GM12872 (cell line): ENCODE measurements at regions not wholly inside any gene's neighbourhood (a gene's known extent, or its start where the extent isn't known, plus 50 kb on each side); places are given as distances from the start of the nearest gene placed in this dataset.

Experiments used
- TF ChIP-seq, protein P1 (sequence below): IDR thresholded peaks from 3 replicates; pipeline ENCODE4 v1.5.1; 2011; ENCODE audit warnings: low read depth, mild to moderate bottlenecking, low read length, moderate library complexity; ENCODE audit not compliant: insufficient read depth

DNA sequence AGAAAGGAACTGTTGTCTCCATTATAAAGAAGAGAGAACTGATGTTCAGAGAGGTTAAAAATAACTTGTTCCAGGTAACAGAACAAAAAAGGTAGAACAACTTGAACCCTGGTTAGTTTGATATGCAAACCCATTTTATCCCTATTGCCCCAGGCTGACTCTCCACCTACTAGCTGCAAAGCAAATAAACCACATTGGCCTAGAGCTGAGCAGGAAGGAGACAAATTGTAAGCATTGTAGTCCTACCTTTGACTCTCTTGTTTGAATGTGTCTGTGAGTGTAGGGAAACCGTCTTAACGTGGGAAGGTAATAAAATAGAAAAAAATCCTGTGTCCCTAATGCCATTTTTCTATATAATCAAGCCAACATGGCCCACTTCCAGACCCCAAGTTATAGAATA, 126.4 kb downstream of the CCER1 start:
- TF ChIP-seq, protein P1, sequence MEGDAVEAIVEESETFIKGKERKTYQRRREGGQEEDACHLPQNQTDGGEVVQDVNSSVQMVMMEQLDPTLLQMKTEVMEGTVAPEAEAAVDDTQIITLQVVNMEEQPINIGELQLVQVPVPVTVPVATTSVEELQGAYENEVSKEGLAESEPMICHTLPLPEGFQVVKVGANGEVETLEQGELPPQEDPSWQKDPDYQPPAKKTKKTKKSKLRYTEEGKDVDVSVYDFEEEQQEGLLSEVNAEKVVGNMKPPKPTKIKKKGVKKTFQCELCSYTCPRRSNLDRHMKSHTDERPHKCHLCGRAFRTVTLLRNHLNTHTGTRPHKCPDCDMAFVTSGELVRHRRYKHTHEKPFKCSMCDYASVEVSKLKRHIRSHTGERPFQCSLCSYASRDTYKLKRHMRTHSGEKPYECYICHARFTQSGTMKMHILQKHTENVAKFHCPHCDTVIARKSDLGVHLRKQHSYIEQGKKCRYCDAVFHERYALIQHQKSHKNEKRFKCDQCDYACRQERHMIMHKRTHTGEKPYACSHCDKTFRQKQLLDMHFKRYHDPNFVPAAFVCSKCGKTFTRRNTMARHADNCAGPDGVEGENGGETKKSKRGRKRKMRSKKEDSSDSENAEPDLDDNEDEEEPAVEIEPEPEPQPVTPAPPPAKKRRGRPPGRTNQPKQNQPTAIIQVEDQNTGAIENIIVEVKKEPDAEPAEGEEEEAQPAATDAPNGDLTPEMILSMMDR, result no peak

- TF ChIP-seq, protein P1, result no peak
These were observed 127.4 kb downstream of the CCER1 start for GRCh38 chr12:90827567-90827966.

DNA sequence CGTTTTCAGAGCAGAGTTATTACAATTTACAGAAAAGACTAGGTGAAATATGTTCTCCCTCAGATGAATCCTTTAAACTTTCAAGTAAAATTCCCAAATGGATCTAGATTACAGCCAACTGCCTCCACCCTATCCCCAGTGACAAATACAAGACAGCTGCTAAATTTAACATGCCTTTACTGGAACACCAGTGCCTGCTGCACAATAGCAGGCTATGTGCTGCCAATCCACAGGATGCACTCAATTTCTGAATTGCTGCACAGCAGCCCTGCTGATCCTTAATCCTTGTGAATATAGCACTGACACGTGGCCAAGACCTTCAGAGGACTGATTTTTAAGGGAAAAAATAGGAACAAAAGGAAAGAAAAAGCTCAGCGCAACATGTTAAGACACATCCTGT, 128.9 kb downstream of the CCER1 start:
- TF ChIP-seq, protein P1, result no peak

GRCh38 chr12:90823859-90824258, 131.1 kb downstream of the CCER1 start:
- TF ChIP-seq, protein P1, result no peak

- TF ChIP-seq, protein P1, result no peak
These were observed 135.3 kb downstream of the CCER1 start for GRCh38 chr12:90819709-90820108.

- TF ChIP-seq, protein P1, result no peak
These were observed 138.5 kb downstream of the CCER1 start for GRCh38 chr12:90816353-90817089.

DNA sequence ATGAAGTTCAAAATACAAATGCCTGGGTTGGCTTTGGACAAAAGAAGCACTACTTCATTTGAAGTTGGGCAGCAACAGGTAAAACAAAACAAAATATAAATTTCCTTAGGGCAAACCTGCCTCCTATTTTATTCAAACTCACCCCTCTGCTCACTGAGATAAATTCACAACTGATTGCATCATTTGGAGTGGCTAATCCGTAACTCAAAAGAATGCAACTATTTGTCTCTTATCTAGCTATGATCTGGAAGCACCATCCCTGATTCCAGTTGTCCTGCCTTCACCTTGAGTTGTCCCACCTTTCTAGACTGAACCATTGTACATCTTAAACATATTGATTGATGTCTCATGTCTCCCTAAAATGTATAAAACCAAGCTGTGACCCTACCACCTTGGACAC, 145.0 kb downstream of the CCER1 start:
- TF ChIP-seq, protein P1, result no peak

GRCh38 chr12:90808568-90808967, 146.4 kb downstream of the CCER1 start:
- TF ChIP-seq, protein P1, result no peak
